ENCODE measurements at regions not wholly inside any gene's neighbourhood (a gene's known extent, or its start where the extent isn't known, plus 50 kb on each side); places are given as distances from the start of the nearest gene placed in this dataset.

- DNase-seq (no peak), ATAC-seq (no peak)
- intact Hi-C loops (cut with micrococcal nuclease), result no loop called here
- Mint-ChIP-seq H3K9me3 (peaks cover 11% of the 10 kb centered on the region), H3K4me3 (no peak overlapping the region), H3K4me1 (ENCODE audit: low read depth) (peaks cover 60% of the 10 kb centered on the region), H3K27me3 (no peaks in the 10 kb centered on the region), H3K36me3 (ENCODE audit: low read depth) (peaks cover 18% of the 10 kb centered on the region), H3K27ac (no peak overlapping the region)
- POLR2A ChIA-PET, result interaction anchor here (1.5 kb wide), 1 partner anchor 9 kb away, joined by 4 read pairs; no protein-coding TSS in a partner anchor
- TF ChIP-seq CTCF (IDR thresholded peaks at IDR 0.05), result no peak
- CTCF ChIA-PET, result no interaction called here
These were observed 161.7 kb downstream of the KLF12 start for GRCh38 chr13:73972545-73972944.

- no peaks in the 10 kb centered on the region for H3K27me3 Mint-ChIP-seq
- no peak for ATAC-seq
- H3K9me3 Mint-ChIP-seq, result peaks cover 11% of the 10 kb centered on the region
- peaks cover 60% of the 10 kb centered on the region for H3K4me1 Mint-ChIP-seq (ENCODE audit: low read depth)
- ChIA-PET CTCF (interaction anchor here (1.0 kb wide), 1 partner anchor 13 kb away, joined by 3 read pairs; no protein-coding TSS in a partner anchor), POLR2A (interaction anchor here (1.0 kb wide), 1 partner anchor 29 kb away, joined by 3 read pairs; no protein-coding TSS in a partner anchor)
- intact Hi-C loops (cut with micrococcal nuclease), result no loop called here
- TF ChIP-seq CTCF (IDR thresholded peaks at IDR 0.05), result no peak
- peaks cover 14% of the 10 kb centered on the region for H3K36me3 Mint-ChIP-seq (ENCODE audit: low read depth)
- H3K4me3 Mint-ChIP-seq, result no peak overlapping the region
- no peak overlapping the region for H3K27ac Mint-ChIP-seq
- no peak for DNase-seq
These were observed 162.7 kb downstream of the KLF12 start for GRCh38 chr13:73971481-73971880.

GRCh38 chr13:73970421-73971055 is 163.7 kb downstream of the KLF12 start:
- intact Hi-C loops (cut with micrococcal nuclease), result no loop called here
- Mint-ChIP-seq H3K27me3 (no peaks in the 10 kb centered on the region), H3K4me1 (ENCODE audit: low read depth) (peaks cover 57% of the 10 kb centered on the region), H3K36me3 (ENCODE audit: low read depth) (peaks cover 9% of the 10 kb centered on the region), H3K27ac (no peak overlapping the region), H3K9me3 (peaks cover 10% of the 10 kb centered on the region), H3K4me3 (no peak overlapping the region)
- ChIA-PET POLR2A (interaction anchor here (0.9 kb wide), 1 partner anchor 14 kb away, joined by 3 read pairs; no protein-coding TSS in a partner anchor), CTCF (interaction anchor here (1.5 kb wide), 1 partner anchor 27 kb away, joined by 4 read pairs; no protein-coding TSS in a partner anchor)
- TF ChIP-seq CTCF (IDR thresholded peaks at IDR 0.05), result no peak
- ATAC-seq (no peak), DNase-seq (no peak)

- H3K4me3 Mint-ChIP-seq, result no peak overlapping the region
- TF ChIP-seq CTCF (IDR thresholded peaks at IDR 0.05), result no peak
- intact Hi-C loops (cut with micrococcal nuclease), result no loop called here
- H3K27me3 Mint-ChIP-seq, result no peaks in the 10 kb centered on the region
- H3K9me3 Mint-ChIP-seq, result no peaks in the 10 kb centered on the region
- DNase-seq, result no peak
- peak; percentile 20 for ATAC-seq
- no peak overlapping the region for H3K27ac Mint-ChIP-seq
- H3K36me3 Mint-ChIP-seq (ENCODE audit: low read depth), result peaks cover 4% of the 10 kb centered on the region
- ChIA-PET CTCF (no interaction called here), POLR2A (interaction anchor here (0.6 kb wide), 1 partner anchor 87 kb away, joined by 3 read pairs; no protein-coding TSS in a partner anchor)
- H3K4me1 Mint-ChIP-seq (ENCODE audit: low read depth), result peaks cover 49% of the 10 kb centered on the region
These were observed 166.6 kb downstream of the KLF12 start for GRCh38 chr13:73967397-73968165.

- H3K4me1 Mint-ChIP-seq (ENCODE audit: low read depth), result peaks cover 50% of the 10 kb centered on the region
- DNase-seq (no peak), ATAC-seq (no peak)
- intact Hi-C loops (cut with micrococcal nuclease), result no loop called here
- peaks cover 7% of the 10 kb centered on the region for H3K36me3 Mint-ChIP-seq (ENCODE audit: low read depth)
- peak overlapping the region; percentile 43 for H3K27ac Mint-ChIP-seq
- H3K9me3 Mint-ChIP-seq, result peaks cover 4% of the 10 kb centered on the region
- no peaks in the 10 kb centered on the region for H3K27me3 Mint-ChIP-seq
- POLR2A ChIA-PET, result interaction anchor here (0.7 kb wide), 2 partner anchors 17 to 108 kb away, joined by 3 to 4 read pairs; no protein-coding TSS in a partner anchor
- TF ChIP-seq CTCF (IDR thresholded peaks at IDR 0.05), result no peak
- CTCF ChIA-PET, result interaction anchor here (1.2 kb wide), 1 partner anchor 9 kb away, joined by 4 read pairs; no protein-coding TSS in a partner anchor
- no peak overlapping the region for H3K4me3 Mint-ChIP-seq
These were observed 167.9 kb downstream of the KLF12 start for GRCh38 chr13:73966331-73966730.
